Colonic mucosa (tissue), 4 donors: ENCODE measurements at regions not wholly inside any gene's neighbourhood (a gene's known extent, or its start where the extent isn't known, plus 50 kb on each side); places are given as distances from the start of the nearest gene placed in this dataset.

ENCODE experiments used
- DNase-seq: peaks from one replicate; pipeline ENCODE4 v3.0.0-alpha.2; 2020
- H3K27ac ChIP-seq: fragments of 200-600 bp; one replicate; pipeline ENCODE4 v1.8.0; 2021
- H3K27me3 ChIP-seq: fragments of 200-600 bp; one replicate; pipeline ENCODE4 v1.8.0; 2021
- H3K36me3 ChIP-seq: fragments of 200-600 bp; one replicate; pipeline ENCODE4 v1.8.0; 2021
- H3K4me1 ChIP-seq: fragments of 200-600 bp; one replicate; pipeline ENCODE4 v1.8.0; 2021; ENCODE audit warnings: mild to moderate bottlenecking
- H3K4me3 ChIP-seq: fragments of 200-600 bp; one replicate; pipeline ENCODE4 v1.8.0; 2021
- H3K9ac ChIP-seq, 2 donors: one replicate each; pipeline ENCODE4 v1.7.0; 2013; ENCODE audit warnings: control low read depth in 2 of 2, low read depth in 2 of 2, low read length in 2 of 2
- H3K9me3 ChIP-seq: fragments of 200-600 bp; one replicate; pipeline ENCODE4 v1.8.0; 2021
- CTCF ChIP-seq: fragments of 200-600 bp; IDR thresholded peaks from one replicate; pipeline ENCODE4 v1.8.0; 2022; ENCODE audit warnings: antibody characterized with exemption, mild to moderate bottlenecking
- intact Hi-C: fragments of 100-400 bp; cut with DNase I; formaldehyde crosslinking; loops from one replicate; pipeline ENCODE4 v1.14.1; 2022
- donor health status: healthy.
- donor health status: DM: no; HTN: no; CAD: no.
- donor health status: DM: no; HTN: no; CAD: no.

GRCh38 chr3:22292681-22293080, 541.7 kb upstream of the ZNF385D start:
- Histone ChIP-seq H3K4me3 (no peak overlapping the region), H3K4me1 (no peaks in the 10 kb centered on the region), H3K9me3 (no peaks in the 10 kb centered on the region), H3K36me3 (no peaks in the 10 kb centered on the region), H3K9ac (no peak overlapping the region), H3K27ac (no peak overlapping the region), H3K27me3 (no peaks in the 10 kb centered on the region)
- intact Hi-C loops = no loop called here
- TF ChIP-seq CTCF = no peak
- DNase-seq = no peak

- no peak for TF ChIP-seq CTCF
- H3K27ac ChIP-seq = no peak overlapping the region
- H3K36me3 ChIP-seq = no peaks in the 10 kb centered on the region
- H3K4me3 ChIP-seq = no peak overlapping the region
- H3K27me3 ChIP-seq = no peaks in the 10 kb centered on the region
- H3K4me1 ChIP-seq = no peaks in the 10 kb centered on the region
- no peaks in the 10 kb centered on the region for H3K9me3 ChIP-seq
- intact Hi-C loops = no loop called here
- DNase-seq = no peak
- no peak overlapping the region for H3K9ac ChIP-seq
Observed at GRCh38 chr3:22296601-22297000, 545.6 kb upstream of the ZNF385D start.

- TF ChIP-seq CTCF = no peak
- intact Hi-C loops = no loop called here
- no peak for DNase-seq
- H3K4me3 ChIP-seq = no peak overlapping the region
- no peaks in the 10 kb centered on the region for H3K4me1 ChIP-seq
- H3K27me3 ChIP-seq = no peaks in the 10 kb centered on the region
- H3K9me3 ChIP-seq = no peaks in the 10 kb centered on the region
- H3K27ac ChIP-seq = no peak overlapping the region
- H3K36me3 ChIP-seq = no peaks in the 10 kb centered on the region
- no peak overlapping the region for H3K9ac ChIP-seq
Observed at GRCh38 chr3:22297436-22297835, 546.4 kb upstream of the ZNF385D start.

GRCh38 chr3:22306454-22306853, 555.4 kb upstream of the ZNF385D start:
- Histone ChIP-seq H3K9ac (no peak overlapping the region), H3K27me3 (no peaks in the 10 kb centered on the region), H3K36me3 (no peaks in the 10 kb centered on the region), H3K9me3 (no peaks in the 10 kb centered on the region), H3K4me3 (no peak overlapping the region), H3K27ac (no peak overlapping the region), H3K4me1 (no peaks in the 10 kb centered on the region)
- TF ChIP-seq CTCF = no peak
- no peak for DNase-seq
- intact Hi-C loops = no loop called here

GRCh38 chr3:22308871-22309270, 557.9 kb upstream of the ZNF385D start:
- no peak overlapping the region for H3K27ac ChIP-seq
- DNase-seq = no peak
- no peak for TF ChIP-seq CTCF
- no peaks in the 10 kb centered on the region for H3K4me1 ChIP-seq
- H3K4me3 ChIP-seq = no peak overlapping the region
- intact Hi-C loops = no loop called here
- H3K9ac ChIP-seq = no peak overlapping the region
- no peaks in the 10 kb centered on the region for H3K9me3 ChIP-seq
- H3K36me3 ChIP-seq = no peaks in the 10 kb centered on the region
- H3K27me3 ChIP-seq = no peaks in the 10 kb centered on the region

- H3K9me3 ChIP-seq = no peaks in the 10 kb centered on the region
- no peak for DNase-seq
- TF ChIP-seq CTCF = no peak
- H3K36me3 ChIP-seq = no peaks in the 10 kb centered on the region
- H3K27me3 ChIP-seq = no peaks in the 10 kb centered on the region
- no peak overlapping the region for H3K9ac ChIP-seq
- no peak overlapping the region for H3K27ac ChIP-seq
- no peak overlapping the region for H3K4me3 ChIP-seq
- H3K4me1 ChIP-seq = no peaks in the 10 kb centered on the region
- intact Hi-C loops = no loop called here
Observed at GRCh38 chr3:22315925-22316324, 564.9 kb upstream of the ZNF385D start.
